DND-41 (cell line): ENCODE measurements at regions not wholly inside any gene's neighbourhood (a gene's known extent, or its start where the extent isn't known, plus 50 kb on each side); places are given as distances from the start of the nearest gene placed in this dataset.

Experiments
- ATAC-seq: fragments of 200-7000 bp; cut with Tn5 transposase; 3 replicates; pipeline ENCODE4 v1.9.1; 2021; ENCODE audit warnings: low read depth; ENCODE audit not compliant: insufficient read depth
- DNase-seq: peaks from one replicate; pipeline ENCODE4 v3.0.0-alpha.2; 2020
- H2AFZ ChIP-seq: 2 replicates; pipeline ENCODE4 v1.6.0; 2012; ENCODE audit warnings: low read depth, low read length
- H3K27ac ChIP-seq: 2 replicates; pipeline ENCODE4 v1.5.1; 2012; ENCODE audit warnings: low read length, inconsistent platforms
- H3K27me3 ChIP-seq: fragments of 200-600 bp; sonication (generic); 2 replicates; pipeline ENCODE4 v1.6.0; 2012; ENCODE audit warnings: low read length, mild to moderate bottlenecking, inconsistent platforms; ENCODE audit not compliant: insufficient read depth, poor library complexity
- H3K36me3 ChIP-seq: 2 replicates; pipeline ENCODE4 v1.5.1; 2012; ENCODE audit warnings: low read length, inconsistent platforms; ENCODE audit not compliant: insufficient read depth
- H3K4me1 ChIP-seq: 2 replicates; pipeline ENCODE4 v1.5.1; 2012; ENCODE audit warnings: mild to moderate bottlenecking, low read length; ENCODE audit not compliant: insufficient read depth
- H3K4me2 ChIP-seq: 2 replicates; pipeline ENCODE4 v1.6.0; 2012; ENCODE audit warnings: mild to moderate bottlenecking, moderate library complexity, low read length, inconsistent platforms; ENCODE audit not compliant: insufficient read depth
- H3K4me3 ChIP-seq, 2 experiments: fragments of 200-600 bp in 1 of 2; shearing (Covaris generic) in 1 of 2; 2 replicates each; pipeline ENCODE4 v1.5.1; 2012 to 2016; ENCODE audit warnings: inconsistent platforms in 2 of 2, low read length in 2 of 2, mild to moderate bottlenecking in 2 of 2, low read depth in 1 of 2, moderate library complexity in 1 of 2
- H3K79me2 ChIP-seq: 2 replicates; pipeline ENCODE4 v1.6.0; 2012; ENCODE audit warnings: low read length, inconsistent platforms; ENCODE audit not compliant: insufficient read depth
- H3K9ac ChIP-seq: 2 replicates; pipeline ENCODE4 v1.6.0; 2012; ENCODE audit warnings: low read depth, mild to moderate bottlenecking, inconsistent platforms, low read length, moderate library complexity
- H3K9me3 ChIP-seq: 2 replicates; pipeline ENCODE4 v1.5.1; 2012; ENCODE audit warnings: low read length, moderate library complexity, mild to moderate bottlenecking, inconsistent platforms; ENCODE audit not compliant: insufficient read depth, severe bottlenecking
- H4K20me1 ChIP-seq: 2 replicates; pipeline ENCODE4 v1.6.0; 2012; ENCODE audit warnings: low read length; ENCODE audit not compliant: insufficient read depth
- CTCF ChIP-seq: IDR thresholded peaks from 2 replicates; pipeline ENCODE4 v1.5.1; 2012; ENCODE audit warnings: borderline replicate concordance, low read length, moderate library complexity, mild to moderate bottlenecking; ENCODE audit not compliant: poor library complexity, severe bottlenecking; ENCODE audit errors: extremely low read depth
- EZH2 ChIP-seq: IDR thresholded peaks from 3 replicates; pipeline ENCODE4 v1.6.1; 2012; ENCODE audit warnings: borderline replicate concordance, low read depth, mild to moderate bottlenecking, moderate library complexity, low read length, inconsistent platforms; ENCODE audit not compliant: severe bottlenecking

DNA sequence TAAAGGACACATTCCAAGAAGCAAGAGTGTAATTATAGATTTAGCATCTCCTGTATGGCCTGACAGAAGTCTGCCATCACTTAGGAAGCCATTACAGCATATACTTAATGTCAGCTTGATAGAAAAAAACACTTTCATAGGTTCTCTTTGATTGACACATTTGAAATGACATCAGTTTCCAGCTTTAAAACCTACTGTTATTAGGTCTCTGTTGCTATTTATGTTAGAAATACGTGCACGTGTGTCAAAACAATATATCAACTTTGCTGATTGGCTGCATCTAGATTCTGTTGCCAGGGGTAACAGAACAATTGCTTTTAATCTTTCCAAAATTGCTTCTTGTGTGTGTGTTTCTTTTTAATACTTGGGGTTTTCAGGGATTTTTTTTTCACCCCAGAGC, 389.3 kb upstream of the ATP11B start:
- H2AFZ ChIP-seq: no peak overlapping the region
- no peak overlapping the region for H3K27ac ChIP-seq
- no peak overlapping the region for H3K4me3 ChIP-seq
- H4K20me1 ChIP-seq: no peaks in the 10 kb centered on the region
- no peak overlapping the region for H3K9ac ChIP-seq
- H3K36me3 ChIP-seq: no peaks in the 10 kb centered on the region
- no peaks in the 10 kb centered on the region for H3K4me1 ChIP-seq
- H3K9me3 ChIP-seq: no peaks in the 10 kb centered on the region
- ATAC-seq (no peak), DNase-seq (no peak)
- no peak overlapping the region for H3K4me2 ChIP-seq
- H3K79me2 ChIP-seq: no peaks in the 10 kb centered on the region
- TF ChIP-seq EZH2: no peak
- no peak for TF ChIP-seq CTCF
- no peaks in the 10 kb centered on the region for H3K27me3 ChIP-seq

GRCh38 chr3:182405759-182406158, 387.5 kb upstream of the ATP11B start:
- Histone ChIP-seq H4K20me1 (no peaks in the 10 kb centered on the region), H3K79me2 (no peaks in the 10 kb centered on the region), H3K27ac (no peak overlapping the region), H3K4me3 (no peak overlapping the region), H3K9me3 (no peaks in the 10 kb centered on the region), H3K9ac (no peak overlapping the region), H3K27me3 (no peaks in the 10 kb centered on the region), H2AFZ (no peak overlapping the region), H3K4me2 (no peak overlapping the region), H3K4me1 (no peaks in the 10 kb centered on the region), H3K36me3 (no peaks in the 10 kb centered on the region)
- ATAC-seq (no peak), DNase-seq (no peak)
- TF ChIP-seq EZH2 (no peak), CTCF (no peak)

- Histone ChIP-seq H3K27me3 (no peaks in the 10 kb centered on the region), H3K36me3 (no peaks in the 10 kb centered on the region), H2AFZ (no peak overlapping the region), H3K9ac (no peak overlapping the region), H4K20me1 (no peaks in the 10 kb centered on the region), H3K4me1 (no peaks in the 10 kb centered on the region), H3K9me3 (no peaks in the 10 kb centered on the region), H3K27ac (no peak overlapping the region), H3K4me2 (no peak overlapping the region), H3K79me2 (no peaks in the 10 kb centered on the region), H3K4me3 (no peak overlapping the region)
- DNase-seq: no peak
- TF ChIP-seq EZH2 (no peak), CTCF (no peak)
- no peak for ATAC-seq
Observed at GRCh38 chr3:182406786-182407185, 386.5 kb upstream of the ATP11B start.

DNA sequence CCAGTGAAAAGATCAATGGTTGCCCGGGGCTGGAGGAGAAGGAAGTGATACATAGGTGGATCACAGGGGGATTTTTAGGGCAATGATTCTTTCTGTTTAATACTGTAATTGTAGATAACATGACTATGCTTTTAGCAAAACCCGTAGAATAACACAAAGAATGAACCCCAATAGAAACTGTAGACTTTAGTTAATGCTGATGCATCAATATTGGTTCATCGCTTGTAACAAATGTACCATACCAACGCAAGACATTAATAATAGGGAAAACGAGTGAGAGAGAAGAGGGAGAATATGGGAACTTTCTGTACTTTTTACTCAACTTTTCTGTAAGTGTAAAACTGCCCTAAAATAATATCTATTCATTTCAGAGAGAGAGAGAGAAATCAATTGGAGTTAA, 383.3 kb upstream of the ATP11B start:
- Histone ChIP-seq H3K79me2 (no peaks in the 10 kb centered on the region), H2AFZ (no peak overlapping the region), H3K27ac (no peak overlapping the region), H3K4me1 (no peaks in the 10 kb centered on the region), H3K36me3 (no peaks in the 10 kb centered on the region), H3K4me3 (no peak overlapping the region), H3K27me3 (no peaks in the 10 kb centered on the region), H3K9me3 (no peaks in the 10 kb centered on the region), H4K20me1 (no peaks in the 10 kb centered on the region), H3K4me2 (no peak overlapping the region), H3K9ac (no peak overlapping the region)
- DNase-seq (no peak), ATAC-seq (no peak)
- TF ChIP-seq CTCF (no peak), EZH2 (no peak)
